BE2C (cell line): ENCODE measurements at regions not wholly inside any gene's neighbourhood (a gene's known extent, or its start where the extent isn't known, plus 50 kb on each side); places are given as distances from the start of the nearest gene placed in this dataset.
"Not testable (repeated sequence)": the region's sequence is repeated elsewhere in the genome, so short reads cannot be mapped to it uniquely, and the experiment has no call there.

Experiments used
- DNase-seq: peaks from one replicate; pipeline ENCODE4 v3.0.0-alpha.2; 2020
- H3K27me3 ChIP-seq: fragments of 250-450 bp; sonication (Bioruptor Pico); 2 replicates; pipeline ENCODE4 v1.5.1; 2020; ENCODE audit warnings: mild to moderate bottlenecking
- H3K36me3 ChIP-seq: fragments of 250-450 bp; sonication (Bioruptor Pico); 2 replicates; pipeline ENCODE4 v1.5.1; 2020; ENCODE audit warnings: mild to moderate bottlenecking
- H3K4me1 ChIP-seq: fragments of 250-450 bp; sonication (Bioruptor Pico); 2 replicates; pipeline ENCODE4 v1.5.1; 2020
- H3K4me3 ChIP-seq: 2 replicates; pipeline ENCODE4 v1.5.1; 2011; ENCODE audit warnings: low read depth, low read length
- H3K9me3 ChIP-seq: fragments of 250-450 bp; sonication (Bioruptor Pico); 2 replicates; pipeline ENCODE4 v1.5.1; 2020
- TF ChIP-seq, protein P1 (sequence below): IDR thresholded peaks from 2 replicates; pipeline ENCODE4 v1.5.1; 2012; ENCODE audit warnings: mild to moderate bottlenecking, low read depth, low read length

- no peak overlapping the region for H3K4me3 ChIP-seq
- TF ChIP-seq, protein P1, sequence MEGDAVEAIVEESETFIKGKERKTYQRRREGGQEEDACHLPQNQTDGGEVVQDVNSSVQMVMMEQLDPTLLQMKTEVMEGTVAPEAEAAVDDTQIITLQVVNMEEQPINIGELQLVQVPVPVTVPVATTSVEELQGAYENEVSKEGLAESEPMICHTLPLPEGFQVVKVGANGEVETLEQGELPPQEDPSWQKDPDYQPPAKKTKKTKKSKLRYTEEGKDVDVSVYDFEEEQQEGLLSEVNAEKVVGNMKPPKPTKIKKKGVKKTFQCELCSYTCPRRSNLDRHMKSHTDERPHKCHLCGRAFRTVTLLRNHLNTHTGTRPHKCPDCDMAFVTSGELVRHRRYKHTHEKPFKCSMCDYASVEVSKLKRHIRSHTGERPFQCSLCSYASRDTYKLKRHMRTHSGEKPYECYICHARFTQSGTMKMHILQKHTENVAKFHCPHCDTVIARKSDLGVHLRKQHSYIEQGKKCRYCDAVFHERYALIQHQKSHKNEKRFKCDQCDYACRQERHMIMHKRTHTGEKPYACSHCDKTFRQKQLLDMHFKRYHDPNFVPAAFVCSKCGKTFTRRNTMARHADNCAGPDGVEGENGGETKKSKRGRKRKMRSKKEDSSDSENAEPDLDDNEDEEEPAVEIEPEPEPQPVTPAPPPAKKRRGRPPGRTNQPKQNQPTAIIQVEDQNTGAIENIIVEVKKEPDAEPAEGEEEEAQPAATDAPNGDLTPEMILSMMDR: no peak
- no peak for DNase-seq
- no peaks in the 10 kb centered on the region for H3K9me3 ChIP-seq
- no peaks in the 10 kb centered on the region for H3K36me3 ChIP-seq
- no peaks in the 10 kb centered on the region for H3K4me1 ChIP-seq
- no peaks in the 10 kb centered on the region for H3K27me3 ChIP-seq
Measured at GRCh38 chr11:90309693-90310092, 86.8 kb upstream of the CHORDC1 start.

GRCh38 chr11:90294526-90294925 is 71.7 kb upstream of the CHORDC1 start:
- no peak for DNase-seq
- TF ChIP-seq, protein P1: no peak
- no peaks in the 10 kb centered on the region for H3K27me3 ChIP-seq

DNA sequence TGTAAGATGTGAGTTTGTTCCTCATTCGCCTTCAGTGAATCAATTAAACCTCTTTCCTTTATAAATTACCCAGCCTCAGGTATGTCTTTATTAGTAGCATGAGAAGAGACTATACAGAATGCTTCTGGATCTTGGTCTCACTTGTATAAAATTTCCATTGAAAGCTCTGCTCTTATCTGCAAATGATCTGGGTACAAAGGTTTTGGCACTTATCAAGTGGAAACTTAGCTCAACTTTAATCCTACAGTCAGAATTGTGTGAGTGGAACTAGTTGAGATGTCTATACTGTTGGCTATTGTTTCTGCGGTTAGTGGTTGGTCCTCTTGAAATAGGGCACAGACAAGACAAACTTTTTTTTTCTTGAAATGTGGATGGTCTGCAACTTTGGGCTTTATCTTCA is 71.2 kb upstream of the CHORDC1 start:
- TF ChIP-seq, protein P1: no peak
- H3K27me3 ChIP-seq: no peaks in the 10 kb centered on the region
- no peaks in the 10 kb centered on the region for H3K36me3 ChIP-seq
- H3K9me3 ChIP-seq: no peaks in the 10 kb centered on the region; the same call in 1 of the 2 replicates
- no peak for DNase-seq
- no peaks in the 10 kb centered on the region for H3K4me1 ChIP-seq
- no peak overlapping the region for H3K4me3 ChIP-seq

More at GRCh38 chr11:90294526-90294925, 71.7 kb upstream of the CHORDC1 start:
- H3K4me1 ChIP-seq: no peaks in the 10 kb centered on the region
- H3K9me3 ChIP-seq: no peaks in the 10 kb centered on the region
- H3K4me3 ChIP-seq: no peak overlapping the region
- H3K36me3 ChIP-seq: no peaks in the 10 kb centered on the region

- Histone ChIP-seq H3K9me3 (no peaks in the 10 kb centered on the region; the same call in 1 of the 2 replicates), H3K4me3 (no peak overlapping the region), H3K4me1 (no peaks in the 10 kb centered on the region), H3K36me3 (no peaks in the 10 kb centered on the region), H3K27me3 (no peaks in the 10 kb centered on the region)
- TF ChIP-seq, protein P1: peak; percentile 74
- no peak for DNase-seq
Measured at GRCh38 chr11:90288212-90288821, 65.5 kb upstream of the CHORDC1 start.

- Histone ChIP-seq H3K9me3 (no peaks in the 10 kb centered on the region; the same call in 1 of the 2 replicates), H3K36me3 (no peaks in the 10 kb centered on the region), H3K4me1 (no peaks in the 10 kb centered on the region), H3K27me3 (no peaks in the 10 kb centered on the region), H3K4me3 (no peak overlapping the region)
- TF ChIP-seq, protein P1: no peak
- DNase-seq: no peak
Measured at GRCh38 chr11:90286640-90287039, 63.8 kb upstream of the CHORDC1 start.

DNA sequence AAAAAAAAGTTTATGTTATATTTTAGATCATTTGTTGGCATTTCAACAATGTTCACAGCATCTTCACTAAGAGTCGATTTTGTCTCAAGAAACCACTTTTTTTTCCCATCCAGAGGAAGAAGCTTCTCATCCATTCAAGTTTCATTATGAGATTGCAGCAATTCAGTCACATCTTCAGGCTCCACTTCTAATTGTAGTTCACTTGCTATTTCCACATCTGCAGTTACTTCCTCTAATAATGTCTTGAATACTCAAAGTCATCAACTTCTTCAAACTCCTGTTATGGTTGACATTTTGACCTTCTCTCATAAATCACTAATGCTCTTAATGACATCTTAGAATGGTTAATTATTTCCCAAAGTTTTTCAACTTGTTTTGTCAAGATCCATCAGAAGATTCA is 61.3 kb upstream of the CHORDC1 start:
- TF ChIP-seq, protein P1: no peak
- H3K27me3 ChIP-seq: no peaks in the 10 kb centered on the region
- H3K4me1 ChIP-seq: no peaks in the 10 kb centered on the region
- H3K4me3 ChIP-seq: no peak overlapping the region
- H3K36me3 ChIP-seq: no peaks in the 10 kb centered on the region
- no peak for DNase-seq
- H3K9me3 ChIP-seq: no peaks in the 10 kb centered on the region; the same call in 1 of the 2 replicates

- H3K9me3 ChIP-seq, DNase-seq, H3K4me1 ChIP-seq, H3K4me3 ChIP-seq, H3K36me3 ChIP-seq, H3K27me3 ChIP-seq: not testable (repeated sequence)
Measured at GRCh38 chr11:90282551-90283071, 59.8 kb upstream of the CHORDC1 start.
